HG02981 (cell line): ENCODE measurements at regions not wholly inside any gene's neighbourhood (a gene's known extent, or its start where the extent isn't known, plus 50 kb on each side); places are given as distances from the start of the nearest gene placed in this dataset.

Experiments used
- ATAC-seq: cut with Tn5 transposase; IDR thresholded peaks from one replicate; pipeline ENCODE4 v1.9.1; 2021; ENCODE audit warnings: mild to moderate bottlenecking, moderate library complexity; ENCODE audit not compliant: unreplicated experiment

DNA sequence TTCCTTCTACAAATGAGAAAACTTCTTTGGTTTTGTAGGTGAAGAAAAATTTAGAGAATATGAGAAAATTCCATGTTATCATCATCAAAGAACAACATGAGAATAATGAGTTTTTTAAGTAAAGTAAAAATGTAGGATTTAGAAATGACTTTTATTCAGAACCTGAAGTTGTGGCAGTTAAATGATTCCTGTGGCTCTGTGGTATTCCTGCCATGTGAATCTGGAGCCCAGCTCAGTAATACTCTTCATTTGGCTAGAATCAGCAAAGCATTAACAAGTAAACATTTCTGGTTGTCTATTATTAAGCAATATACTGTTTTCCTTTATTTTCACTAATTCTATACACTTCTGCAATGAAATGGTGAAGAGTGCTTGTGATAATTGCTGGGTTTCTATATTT lies 95.6 kb upstream of the E2F7 start:
- no peak for ATAC-seq

- no peak for ATAC-seq
These were observed 88.3 kb upstream of the E2F7 start for GRCh38 chr12:77153706-77154105.

GRCh38 chr12:77152623-77153193 lies 87.3 kb upstream of the E2F7 start:
- ATAC-seq: no peak

GRCh38 chr12:77151030-77151429 lies 85.7 kb upstream of the E2F7 start:
- no peak for ATAC-seq

DNA sequence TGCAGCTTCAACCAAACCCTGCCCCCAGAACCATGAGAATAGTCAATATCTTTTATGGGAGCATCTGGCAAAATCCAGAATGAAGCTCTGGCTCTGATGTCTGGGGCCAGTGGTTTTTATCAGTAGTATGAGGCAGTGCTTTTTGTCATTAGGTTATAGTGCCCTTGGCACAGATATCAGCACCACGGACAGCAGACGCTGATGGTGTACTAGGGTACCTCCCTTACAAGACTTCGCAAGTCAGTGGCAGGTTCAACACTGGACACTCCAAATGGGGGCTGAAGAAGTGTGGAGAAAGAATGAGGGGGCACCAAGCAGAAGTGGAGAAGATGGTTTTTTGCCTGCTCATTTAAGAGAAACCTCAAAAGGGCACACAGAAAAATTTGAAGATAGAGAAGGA lies 68.2 kb upstream of the E2F7 start:
- ATAC-seq: no peak

- no peak for ATAC-seq
These were observed 66.7 kb upstream of the E2F7 start for GRCh38 chr12:77131977-77132490.

- no peak for ATAC-seq
These were observed 64.8 kb upstream of the E2F7 start for GRCh38 chr12:77130193-77130592.

- peak; percentile 77 for ATAC-seq
These were observed 59.4 kb upstream of the E2F7 start for GRCh38 chr12:77124767-77125166.

GRCh38 chr12:77122661-77123060 lies 57.3 kb upstream of the E2F7 start:
- no peak for ATAC-seq

- ATAC-seq: no peak
These were observed 56.9 kb upstream of the E2F7 start for GRCh38 chr12:77122236-77122635.

DNA sequence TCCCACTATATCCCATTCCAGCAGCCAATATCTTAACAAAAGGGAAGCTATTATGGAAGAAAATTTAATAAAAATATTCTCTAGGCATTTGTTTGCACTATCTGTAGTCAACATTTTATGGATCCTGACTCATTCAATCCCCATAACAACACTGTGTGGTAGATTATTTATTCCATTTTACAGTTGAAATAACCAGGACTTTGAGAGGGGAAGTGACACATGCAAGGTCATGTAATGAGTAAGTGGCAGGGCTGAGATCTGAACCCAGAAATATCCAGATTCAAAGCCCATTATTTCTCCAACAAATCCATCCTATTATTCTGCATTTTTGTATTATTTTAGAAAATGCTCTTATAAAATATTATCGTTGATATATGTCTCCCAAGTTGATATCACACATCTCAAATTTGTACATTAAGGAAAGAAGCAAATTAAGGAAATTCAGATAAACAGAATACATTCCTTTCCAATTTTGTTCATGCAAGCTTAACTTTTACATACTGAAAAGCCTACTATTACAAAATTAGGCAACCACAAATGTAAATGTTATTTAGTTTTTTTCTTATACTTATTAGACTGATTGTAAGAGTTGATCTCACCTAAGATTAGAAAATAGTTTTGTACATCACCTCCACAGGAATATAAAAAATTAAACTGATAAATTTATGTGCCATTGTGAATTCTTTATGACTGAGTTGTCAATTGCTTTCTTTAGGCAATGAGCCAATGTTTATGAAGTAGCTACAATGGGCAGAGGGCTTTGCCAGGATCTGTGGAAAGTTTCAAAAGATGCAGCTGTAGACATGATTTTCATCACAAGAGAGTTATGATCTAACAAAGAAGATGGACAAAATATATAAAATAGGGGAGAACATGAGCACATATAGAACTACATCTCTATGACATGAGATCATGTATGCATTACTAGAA lies 55.1 kb upstream of the E2F7 start:
- ATAC-seq: no peak

- ATAC-seq: no peak
These were observed 53.3 kb upstream of the E2F7 start for GRCh38 chr12:77118696-77119095.

DNA sequence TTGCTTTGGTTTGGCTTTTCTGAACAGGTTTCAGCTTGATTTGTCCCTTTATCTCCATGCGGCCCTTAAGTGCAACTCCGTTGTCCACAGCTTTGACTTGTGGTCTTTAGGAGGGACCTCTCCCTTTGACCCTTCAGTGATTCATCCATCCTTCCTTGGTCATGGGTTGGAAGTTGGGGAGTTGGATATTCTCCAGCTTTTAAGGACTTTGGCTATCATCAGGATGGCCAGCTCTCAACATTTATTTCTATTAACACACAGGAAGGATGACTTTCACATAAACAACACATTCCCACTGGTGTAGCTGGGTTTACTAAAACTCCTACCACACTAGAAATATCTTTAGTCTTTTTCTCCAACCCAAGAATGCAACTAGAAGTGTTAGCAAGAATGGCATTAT lies 50.9 kb upstream of the E2F7 start:
- ATAC-seq: no peak

- no peak for ATAC-seq
These were observed 50.1 kb upstream of the E2F7 start for GRCh38 chr12:77115471-77115870.
